G401.6 (cell line): ENCODE measurements at regions not wholly inside any gene's neighbourhood (a gene's known extent, or its start where the extent isn't known, plus 50 kb on each side); places are given as distances from the start of the nearest gene placed in this dataset.
"Not testable (repeated sequence)": the region's sequence is repeated elsewhere in the genome, so short reads cannot be mapped to it uniquely, and the experiment has no call there.

Experiments
- FAIRE-seq: peaks from 2 replicates; lab custom pipeline; 2012; peaks lifted over from hg19 to GRCh38; lab: Jason Lieb, UNC

DNA sequence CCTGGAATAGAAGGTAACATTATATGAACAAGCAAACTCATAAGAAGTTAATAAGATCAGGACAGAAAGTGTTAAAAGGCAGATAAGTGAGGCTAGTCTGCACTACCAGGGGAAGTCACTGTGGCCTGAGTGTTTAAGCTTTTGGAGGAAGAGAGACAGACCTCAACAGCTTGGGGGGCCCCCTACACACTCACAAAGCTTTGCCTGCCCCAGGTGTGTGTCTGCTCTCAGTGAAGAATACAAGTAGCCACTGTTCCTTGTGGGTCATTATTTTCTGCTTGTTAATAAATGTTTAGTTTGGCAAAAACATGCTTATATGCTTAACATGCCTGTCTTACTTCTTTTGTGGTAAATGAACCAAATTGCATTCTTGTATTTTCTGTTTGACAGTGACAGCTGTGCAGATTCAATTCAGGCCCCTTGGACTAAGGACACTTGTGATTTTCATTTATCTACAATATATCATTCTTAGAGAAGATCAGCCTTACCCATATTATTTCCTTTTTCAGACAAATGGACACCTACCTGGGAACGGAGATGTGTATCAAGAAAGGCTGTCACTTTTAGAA, 50.7 kb upstream of the C12orf71 start:
- no peak for FAIRE-seq

GRCh38 chr12:27140478-27140969, 58.1 kb upstream of the C12orf71 start:
- no peak for FAIRE-seq

DNA sequence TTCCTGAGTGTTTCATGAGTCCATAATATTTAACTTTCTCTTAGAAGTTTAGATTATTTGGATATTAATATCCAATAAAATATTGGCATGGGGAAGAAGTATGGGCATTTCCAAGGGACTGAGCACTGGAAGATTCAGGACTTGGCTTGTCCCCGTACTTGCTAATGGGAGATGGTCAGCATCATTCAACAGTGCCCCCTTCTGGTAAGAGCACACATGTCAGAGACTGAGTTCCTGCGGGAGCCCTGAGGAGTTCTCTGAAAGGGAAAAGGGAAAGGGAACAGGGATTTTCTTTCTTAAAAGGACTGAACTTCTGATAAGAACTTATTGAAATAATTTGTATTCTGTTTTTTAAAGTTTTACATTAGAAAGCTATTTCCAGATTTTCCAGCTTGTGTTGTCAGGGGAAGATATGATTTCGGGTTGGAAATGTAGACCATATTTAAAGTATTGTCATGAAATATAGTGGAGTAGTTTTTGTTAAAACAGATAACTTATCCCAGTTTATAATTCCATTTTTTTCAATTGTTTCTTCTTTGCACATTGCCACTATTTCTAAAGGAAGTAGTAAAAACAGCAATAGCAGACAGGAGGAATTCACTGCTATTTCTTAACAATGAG, 59.8 kb upstream of the C12orf71 start:
- peak; percentile 94 for FAIRE-seq

- FAIRE-seq = no peak
Measured at GRCh38 chr12:27143256-27144069, 61.1 kb upstream of the C12orf71 start.

DNA sequence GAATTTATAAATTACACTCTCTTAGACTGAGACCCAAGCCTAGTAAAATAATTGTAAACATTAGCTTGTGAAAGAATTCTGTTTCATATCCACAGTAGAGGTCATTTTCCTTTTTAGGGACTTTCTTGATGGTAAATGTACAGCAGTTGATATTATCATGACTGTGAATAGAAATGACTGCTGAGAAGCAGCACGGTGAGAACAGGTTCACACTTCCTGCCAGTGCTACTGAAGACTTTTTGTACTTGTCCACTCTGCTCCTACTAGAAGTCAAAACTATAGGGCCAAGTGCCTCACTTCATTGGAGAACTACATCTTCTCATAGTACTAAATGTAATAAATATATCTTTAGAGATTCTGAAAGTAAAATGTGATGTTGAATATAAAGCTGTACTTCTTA, 63.3 kb upstream of the C12orf71 start:
- not testable (repeated sequence) for FAIRE-seq

DNA sequence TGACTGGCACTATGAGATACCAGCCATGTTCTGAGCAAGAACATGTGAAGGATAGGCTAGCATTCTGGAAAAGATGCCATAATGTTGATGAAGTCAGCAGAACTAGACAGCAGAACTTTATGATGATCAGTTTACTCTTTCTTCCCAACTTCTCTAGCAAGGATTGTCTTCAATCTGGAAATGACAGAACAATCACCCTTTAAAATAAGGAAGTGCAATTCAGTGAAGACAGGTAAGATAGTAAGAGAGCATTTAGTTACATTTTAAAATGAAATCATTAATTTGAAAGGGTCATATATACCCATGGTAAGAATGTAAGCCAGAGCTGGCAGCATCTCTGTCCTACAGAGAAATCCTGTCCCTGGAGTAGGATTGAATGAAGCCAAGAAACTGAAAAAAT, 66.0 kb upstream of the C12orf71 start:
- FAIRE-seq = no peak

- no peak for FAIRE-seq
Measured at GRCh38 chr12:27148791-27149190, 66.4 kb upstream of the C12orf71 start.

DNA sequence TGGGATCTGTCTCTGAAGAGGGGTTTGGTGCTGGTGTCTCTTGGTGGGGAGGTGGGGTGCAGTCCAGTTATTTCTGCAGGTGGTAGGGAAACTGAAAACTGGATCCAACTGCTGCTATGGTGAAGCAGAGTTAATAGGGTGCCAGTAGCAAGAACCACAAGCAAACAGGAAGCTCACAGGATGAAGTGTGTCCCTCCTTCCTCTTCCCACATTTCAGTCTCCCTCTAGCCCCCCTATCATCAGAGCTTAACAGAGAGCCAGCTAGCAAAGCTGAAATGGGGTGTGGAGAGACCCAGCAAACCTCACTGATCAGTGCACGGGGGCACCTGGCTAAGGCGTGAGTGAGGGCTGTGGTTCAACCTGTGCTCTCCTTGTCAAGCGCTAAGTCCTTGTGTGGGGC, 69.1 kb upstream of the C12orf71 start:
- no peak for FAIRE-seq

DNA sequence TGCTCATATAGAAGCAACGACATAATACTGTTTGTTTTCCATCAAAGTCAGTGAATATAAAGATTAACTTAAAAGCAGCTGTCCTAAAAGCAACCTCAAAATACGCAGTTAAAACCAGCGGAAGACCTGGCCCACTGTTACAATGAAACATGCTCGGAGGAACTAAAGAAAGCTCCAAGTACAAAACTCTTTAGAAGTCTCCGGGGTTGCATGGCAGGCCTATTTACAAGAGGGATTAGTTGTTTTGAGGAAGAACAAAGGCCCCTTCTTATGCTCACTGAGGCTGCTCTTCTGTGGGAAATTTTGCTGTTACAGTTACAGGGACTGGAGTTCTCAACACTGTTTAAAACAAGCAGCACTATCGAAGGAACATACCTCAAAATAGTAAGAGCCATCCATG, 75.9 kb upstream of the C12orf71 start:
- FAIRE-seq = no peak

GRCh38 chr12:27161458-27162228, 79.3 kb upstream of the C12orf71 start:
- FAIRE-seq = no peak

- FAIRE-seq = no peak
Measured at GRCh38 chr12:27162229-27162537, 79.8 kb upstream of the C12orf71 start.

DNA sequence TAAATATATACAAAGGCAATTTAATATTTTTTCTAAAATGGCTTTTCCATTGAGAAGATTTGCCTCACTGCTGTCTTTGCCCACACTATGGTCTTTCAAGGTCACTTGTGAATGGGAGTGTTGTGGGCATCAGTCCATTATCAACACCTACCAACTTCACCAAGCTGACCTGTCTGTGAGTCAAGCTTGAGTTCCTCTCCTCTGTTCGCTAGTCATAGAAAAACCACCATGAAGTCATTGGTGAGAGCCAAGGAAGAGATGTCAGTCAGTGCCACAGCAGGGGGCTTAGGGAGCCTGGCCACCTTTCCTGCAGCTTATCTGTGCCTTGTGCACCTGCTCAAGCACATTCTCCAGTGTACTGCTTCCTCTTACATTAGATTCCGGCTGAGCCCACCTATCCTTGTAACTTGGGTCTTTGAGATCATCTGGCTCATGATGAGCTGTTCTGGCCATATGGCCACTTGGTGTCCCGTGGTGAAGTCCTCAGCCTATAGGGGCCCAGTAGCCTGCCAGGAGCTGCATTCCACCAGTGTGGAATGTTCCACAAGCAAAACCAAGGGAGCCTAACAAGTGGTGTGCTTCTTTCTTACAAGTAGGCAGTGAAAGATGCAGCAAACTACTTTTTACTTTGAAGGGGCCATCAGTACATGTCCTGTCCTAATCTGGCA, 80.8 kb upstream of the C12orf71 start:
- no peak for FAIRE-seq

DNA sequence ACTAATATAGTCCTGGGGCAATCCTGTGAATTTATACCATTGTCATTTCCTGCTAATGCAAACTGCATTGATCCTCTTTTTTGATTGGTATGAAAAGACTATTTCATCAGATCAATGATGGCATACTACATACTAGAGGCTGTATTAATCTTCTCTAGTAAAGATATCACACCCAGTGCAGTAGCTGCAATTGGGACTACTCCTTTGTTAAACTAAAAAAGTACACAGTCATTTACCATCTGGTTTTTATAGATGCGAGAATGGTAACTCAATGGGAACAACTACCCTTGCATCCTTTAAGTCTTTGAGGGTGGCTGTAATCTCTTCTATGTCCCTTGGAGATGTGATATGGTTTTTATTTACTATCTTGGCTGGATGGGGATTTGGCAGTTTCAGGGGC, 80.2 kb upstream of the STK38L start:
- FAIRE-seq = no peak

DNA sequence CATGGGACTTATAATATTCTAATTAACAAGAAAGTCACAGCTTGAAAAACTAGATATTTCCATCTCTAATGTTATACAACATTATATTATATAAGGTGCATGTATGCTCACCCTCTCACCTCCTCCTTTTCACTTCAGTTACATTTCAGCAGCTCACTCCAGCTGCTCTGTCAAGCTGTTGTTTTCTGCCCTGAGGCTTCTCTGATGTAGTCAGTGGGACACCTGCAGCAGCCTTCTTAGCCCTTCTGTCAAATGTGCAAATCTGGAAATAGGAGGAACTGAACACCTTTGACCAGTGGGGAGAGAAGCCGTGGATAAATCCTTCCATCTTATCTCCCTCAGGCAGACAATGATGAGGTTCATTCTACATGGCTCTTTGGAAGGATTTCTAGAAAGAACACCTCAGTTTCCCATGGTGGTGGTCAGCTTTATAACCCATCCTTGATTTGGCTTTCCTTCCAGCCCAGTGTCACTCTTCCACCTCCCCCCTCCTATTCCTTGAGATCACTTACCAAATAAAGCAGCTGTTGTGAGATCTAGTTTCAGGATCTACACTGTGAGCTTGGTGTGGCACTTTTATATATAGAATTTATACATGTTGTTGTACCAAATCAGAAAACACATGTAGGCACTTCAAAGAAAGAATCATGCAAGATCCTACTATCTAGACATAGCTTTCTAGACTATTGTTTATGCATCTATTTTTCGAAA, 79.6 kb upstream of the STK38L start:
- no peak for FAIRE-seq

GRCh38 chr12:27165958-27166357, 78.1 kb upstream of the STK38L start:
- not testable (repeated sequence) for FAIRE-seq

- not testable (repeated sequence) for FAIRE-seq
Measured at GRCh38 chr12:27171494-27171893, 72.6 kb upstream of the STK38L start.

GRCh38 chr12:27176765-27177164, 67.3 kb upstream of the STK38L start:
- no peak for FAIRE-seq

GRCh38 chr12:27177706-27178105, 66.4 kb upstream of the STK38L start:
- FAIRE-seq = no peak

- no peak for FAIRE-seq
Measured at GRCh38 chr12:27178255-27178654, 65.8 kb upstream of the STK38L start.

DNA sequence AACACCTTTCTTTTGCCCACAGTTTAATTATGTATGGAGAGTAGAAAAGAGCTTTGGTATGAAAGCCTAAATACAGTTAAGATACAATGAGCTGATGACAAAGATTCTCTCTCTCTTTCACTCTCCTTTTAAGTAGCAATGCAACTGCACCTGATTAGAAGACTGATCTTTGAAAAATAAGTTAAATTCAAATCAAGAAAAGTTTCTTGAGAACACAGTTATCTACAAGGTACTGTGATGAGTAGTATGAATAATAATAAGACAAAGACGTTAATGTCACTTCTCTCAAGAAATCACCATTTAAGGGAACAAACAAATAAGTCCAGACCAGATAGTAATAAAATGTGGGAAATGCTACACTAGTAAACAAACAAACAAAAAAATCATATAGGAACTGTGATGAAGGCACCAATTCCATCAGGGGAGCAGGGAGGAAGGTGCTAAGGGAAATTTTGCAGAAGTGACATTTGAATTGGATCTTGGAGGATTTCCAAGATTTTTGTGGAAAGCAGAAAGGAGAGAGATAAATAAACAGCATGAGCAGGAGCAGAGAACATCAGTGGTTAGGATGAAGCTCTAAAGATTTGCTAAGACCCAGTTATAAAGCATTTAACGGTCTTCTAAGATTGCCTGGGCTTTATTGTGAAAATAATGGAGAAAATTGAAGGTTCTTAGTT, 65.2 kb upstream of the STK38L start:
- FAIRE-seq = no peak
